GM23338 (cell line): ENCODE measurements at regions not wholly inside any gene's neighbourhood (a gene's known extent, or its start where the extent isn't known, plus 50 kb on each side); places are given as distances from the start of the nearest gene placed in this dataset.

Source experiments
- ATAC-seq: fragments of 200-7000 bp; cut with Tn5 transposase; 3 replicates; pipeline ENCODE4 v1.9.1; 2020
- DNase-seq: peaks from one replicate; pipeline ENCODE4 v3.0.0-alpha.2; 2015; ENCODE audit warnings: low spot score
- H2AFZ ChIP-seq: fragments of 200-600 bp; sonication (generic); 2 replicates; pipeline ENCODE4 v1.8.0; 2016; ENCODE audit warnings: antibody characterized with exemption, mild to moderate bottlenecking, moderate library complexity
- H3F3A ChIP-seq: fragments of 200-600 bp; sonication (generic); replicated peaks from 2 replicates; pipeline ENCODE4 v1.8.0; 2017; ENCODE audit warnings: antibody characterized with exemption, mixed run types, low read depth
- H3K27ac ChIP-seq: fragments of 200-600 bp; sonication (generic); 2 replicates; pipeline ENCODE4 v1.6.1; 2016; ENCODE audit warnings: low read depth
- H3K27me3 ChIP-seq: fragments of 200-600 bp; sonication (generic); 2 replicates; pipeline ENCODE4 v1.8.0; 2016; ENCODE audit warnings: mild to moderate bottlenecking, mixed run types, moderate library complexity; ENCODE audit not compliant: insufficient read depth
- H3K36me3 ChIP-seq: fragments of 200-600 bp; sonication (generic); 2 replicates; pipeline ENCODE4 v1.8.0; 2016; ENCODE audit warnings: mild to moderate bottlenecking; ENCODE audit not compliant: insufficient read depth
- H3K4me1 ChIP-seq: fragments of 200-600 bp; sonication (generic); 2 replicates; pipeline ENCODE4 v1.8.0; 2016; ENCODE audit warnings: mild to moderate bottlenecking, moderate library complexity; ENCODE audit not compliant: insufficient read depth
- H3K4me2 ChIP-seq: fragments of 200-600 bp; sonication (generic); 2 replicates; pipeline ENCODE4 v1.7.1; 2017; ENCODE audit warnings: mixed run types
- H3K4me3 ChIP-seq: fragments of 200-600 bp; sonication (generic); 2 replicates; pipeline ENCODE4 v1.6.1; 2016; ENCODE audit warnings: mixed run types
- H3K79me2 ChIP-seq: fragments of 200-600 bp; sonication (generic); replicated peaks from 2 replicates; pipeline ENCODE4 v1.8.0; 2017; ENCODE audit warnings: mild to moderate bottlenecking; ENCODE audit not compliant: insufficient read depth
- H3K9me2 ChIP-seq: fragments of 200-600 bp; sonication (generic); 2 replicates; pipeline ENCODE4 v1.8.0; 2017; ENCODE audit not compliant: insufficient read depth
- H4K20me1 ChIP-seq: fragments of 200-600 bp; sonication (generic); replicated peaks from 2 replicates; pipeline ENCODE4 v1.8.0; 2017; ENCODE audit warnings: mild to moderate bottlenecking; ENCODE audit not compliant: insufficient read depth
- H3K27ac Mint-ChIP-seq: 2 replicates; pipeline ENCODE4 v1.8.0; 2020; ENCODE audit warnings: inconsistent platforms, mild to moderate bottlenecking, moderate library complexity, mixed read lengths
- H3K27me3 Mint-ChIP-seq: 3 replicates; pipeline ENCODE4 v1.8.0; 2022; ENCODE audit warnings: low read depth, mild to moderate bottlenecking, moderate library complexity, mixed read lengths, inconsistent platforms; ENCODE audit not compliant: insufficient read depth, poor library complexity
- H3K36me3 Mint-ChIP-seq: 3 replicates; pipeline ENCODE4 v1.8.0; 2021; ENCODE audit warnings: low read depth, mild to moderate bottlenecking, inconsistent platforms, moderate library complexity, mixed read lengths
- H3K4me1 Mint-ChIP-seq: 3 replicates; pipeline ENCODE4 v1.8.0; 2020; ENCODE audit warnings: mild to moderate bottlenecking, inconsistent platforms, mixed read lengths
- H3K4me3 Mint-ChIP-seq: 3 replicates; pipeline ENCODE4 v1.8.0; 2021; ENCODE audit warnings: moderate library complexity, mild to moderate bottlenecking, inconsistent platforms, mixed read lengths
- H3K9me3 Mint-ChIP-seq: 3 replicates; pipeline ENCODE4 v1.8.0; 2020; ENCODE audit warnings: moderate library complexity, mild to moderate bottlenecking, inconsistent platforms, mixed read lengths
- CREB1 ChIP-seq: fragments of 250-450 bp; sonication (Bioruptor Pico); IDR thresholded peaks from 2 replicates; pipeline ENCODE4 v1.5.0; 2020; ENCODE audit warnings: low read depth, mild to moderate bottlenecking, moderate library complexity
- EZH2 ChIP-seq: fragments of 200-600 bp; sonication (generic); IDR thresholded peaks from one replicate; pipeline ENCODE4 v1.8.0; 2017; ENCODE audit warnings: antibody characterized with exemption, mild to moderate bottlenecking, low read depth; ENCODE audit not compliant: unreplicated experiment
- EZH2phosphoT487 ChIP-seq: fragments of 200-600 bp; sonication (generic); IDR thresholded peaks from one replicate; pipeline ENCODE4 v1.8.1; 2018; ENCODE audit warnings: antibody characterized with exemption; ENCODE audit not compliant: unreplicated experiment
- JUNB ChIP-seq: IDR thresholded peaks from one replicate; pipeline ENCODE4 v1.6.1; 2016; ENCODE audit warnings: antibody characterized with exemption; ENCODE audit not compliant: unreplicated experiment
- NANOG ChIP-seq: IDR thresholded peaks from 2 replicates; pipeline ENCODE4 v1.6.1; 2016; ENCODE audit warnings: antibody characterized with exemption, borderline replicate concordance
- POLR2AphosphoS5 ChIP-seq: IDR thresholded peaks from 2 replicates; pipeline ENCODE4 v1.6.1; 2016; ENCODE audit warnings: antibody characterized with exemption, low read depth
- STAT1 ChIP-seq: IDR thresholded peaks from one replicate; pipeline ENCODE4 v1.6.1; 2016; ENCODE audit warnings: antibody characterized with exemption; ENCODE audit not compliant: unreplicated experiment
- ZNF114 ChIP-seq: fragments of 250-450 bp; sonication (Bioruptor Pico); IDR thresholded peaks from 2 replicates; pipeline ENCODE4 v1.5.0; 2020; ENCODE audit warnings: mild to moderate bottlenecking, moderate library complexity
- ZNF331 ChIP-seq: fragments of 250-450 bp; sonication (Bioruptor Pico); IDR thresholded peaks from 2 replicates; pipeline ENCODE4 v1.5.0; 2020; ENCODE audit warnings: low read depth, mild to moderate bottlenecking, moderate library complexity
- TF ChIP-seq, protein P1 (sequence below): fragments of 250-450 bp; sonication (Bioruptor Pico); IDR thresholded peaks from 2 replicates; pipeline ENCODE4 v1.5.0; 2020; ENCODE audit warnings: mild to moderate bottlenecking, moderate library complexity
- TF ChIP-seq, protein P2 (sequence below): IDR thresholded peaks from 2 replicates; pipeline ENCODE4 v1.6.1; 2016; ENCODE audit warnings: antibody characterized with exemption
- TF ChIP-seq, protein P3 (sequence below): IDR thresholded peaks from one replicate; pipeline ENCODE4 v1.6.1; 2018; ENCODE audit warnings: antibody characterized with exemption; ENCODE audit not compliant: unreplicated experiment
- TF ChIP-seq, protein P4 (sequence below), 2 experiments: fragments of 200-600 bp in 1 of 2; sonication (generic) in 1 of 2; conservative IDR thresholded peaks; 2 replicates each; pipeline versions ENCODE4 v1.5.1 to v1.6.1; 2016 to 2017; ENCODE audit warnings: antibody characterized with exemption in 2 of 2, low read depth in 2 of 2, mild to moderate bottlenecking in 2 of 2, moderate library complexity in 1 of 2

DNA sequence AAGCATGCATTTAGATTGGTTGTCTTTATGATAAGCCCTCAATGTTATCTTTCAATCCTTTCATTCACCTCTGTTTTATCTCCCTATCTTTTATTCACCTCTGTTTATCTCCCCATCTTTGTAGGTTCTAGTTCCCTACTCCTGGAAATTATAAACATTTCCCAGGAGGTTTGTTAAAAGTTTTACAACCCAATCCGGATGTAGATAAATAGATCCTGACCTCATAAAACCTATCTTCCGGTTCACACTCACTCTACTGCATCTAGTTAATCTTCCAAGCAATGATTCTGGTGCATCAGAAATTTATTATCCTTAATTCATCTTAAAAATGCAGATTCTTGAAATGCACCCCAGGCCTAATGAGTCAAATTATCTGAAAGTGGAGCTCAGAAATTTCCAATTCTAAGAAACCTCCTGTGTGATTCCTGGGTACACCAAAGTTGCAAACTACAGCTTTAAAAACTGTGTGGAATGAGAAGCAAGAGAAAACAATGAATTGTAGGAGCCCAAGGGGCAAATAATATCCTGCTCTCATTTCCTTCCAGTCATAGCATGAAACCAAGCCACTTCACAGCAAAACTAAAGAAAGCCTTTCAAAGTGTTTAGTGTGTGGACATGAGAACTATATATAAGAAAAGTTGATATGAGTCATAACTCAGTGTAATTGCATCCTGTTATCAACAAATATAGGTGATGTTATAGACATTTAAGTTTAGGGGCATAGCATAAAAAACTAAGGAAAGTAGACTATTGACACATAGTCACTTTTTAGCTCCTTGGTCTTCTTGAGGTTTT lies 51.1 kb upstream of the UGT8 start:
- Histone ChIP-seq H2AFZ (no peak overlapping the region), H4K20me1 (no peaks in the 10 kb centered on the region), H3K27me3 (no peaks in the 10 kb centered on the region), H3F3A (no peaks in the 10 kb centered on the region), H3K4me2 (no peak overlapping the region), H3K9me2 (peaks cover 8% of the 10 kb centered on the region), H3K36me3 (peaks cover 19% of the 10 kb centered on the region), H3K4me3 (no peak overlapping the region), H3K79me2 (no peaks in the 10 kb centered on the region), H3K27ac (no peak overlapping the region), H3K4me1 (no peaks in the 10 kb centered on the region)
- H3K4me3 Mint-ChIP-seq: no peak overlapping the region
- H3K36me3 Mint-ChIP-seq: peaks cover 30% of the 10 kb centered on the region
- H3K4me1 Mint-ChIP-seq: no peaks in the 10 kb centered on the region
- DNase-seq (no peak), ATAC-seq (no peak)
- peaks cover 33% of the 10 kb centered on the region; the same call in 2 of the 3 replicates for H3K9me3 Mint-ChIP-seq
- H3K27ac Mint-ChIP-seq: no peak overlapping the region
- no peaks in the 10 kb centered on the region for H3K27me3 Mint-ChIP-seq
- no peak for TF ChIP-seq JUNB
- TF ChIP-seq POLR2AphosphoS5: no peak
- TF ChIP-seq EZH2: no peak
- TF ChIP-seq ZNF114 (CRISPR knock-in tag): no peak
- TF ChIP-seq, protein P1, sequence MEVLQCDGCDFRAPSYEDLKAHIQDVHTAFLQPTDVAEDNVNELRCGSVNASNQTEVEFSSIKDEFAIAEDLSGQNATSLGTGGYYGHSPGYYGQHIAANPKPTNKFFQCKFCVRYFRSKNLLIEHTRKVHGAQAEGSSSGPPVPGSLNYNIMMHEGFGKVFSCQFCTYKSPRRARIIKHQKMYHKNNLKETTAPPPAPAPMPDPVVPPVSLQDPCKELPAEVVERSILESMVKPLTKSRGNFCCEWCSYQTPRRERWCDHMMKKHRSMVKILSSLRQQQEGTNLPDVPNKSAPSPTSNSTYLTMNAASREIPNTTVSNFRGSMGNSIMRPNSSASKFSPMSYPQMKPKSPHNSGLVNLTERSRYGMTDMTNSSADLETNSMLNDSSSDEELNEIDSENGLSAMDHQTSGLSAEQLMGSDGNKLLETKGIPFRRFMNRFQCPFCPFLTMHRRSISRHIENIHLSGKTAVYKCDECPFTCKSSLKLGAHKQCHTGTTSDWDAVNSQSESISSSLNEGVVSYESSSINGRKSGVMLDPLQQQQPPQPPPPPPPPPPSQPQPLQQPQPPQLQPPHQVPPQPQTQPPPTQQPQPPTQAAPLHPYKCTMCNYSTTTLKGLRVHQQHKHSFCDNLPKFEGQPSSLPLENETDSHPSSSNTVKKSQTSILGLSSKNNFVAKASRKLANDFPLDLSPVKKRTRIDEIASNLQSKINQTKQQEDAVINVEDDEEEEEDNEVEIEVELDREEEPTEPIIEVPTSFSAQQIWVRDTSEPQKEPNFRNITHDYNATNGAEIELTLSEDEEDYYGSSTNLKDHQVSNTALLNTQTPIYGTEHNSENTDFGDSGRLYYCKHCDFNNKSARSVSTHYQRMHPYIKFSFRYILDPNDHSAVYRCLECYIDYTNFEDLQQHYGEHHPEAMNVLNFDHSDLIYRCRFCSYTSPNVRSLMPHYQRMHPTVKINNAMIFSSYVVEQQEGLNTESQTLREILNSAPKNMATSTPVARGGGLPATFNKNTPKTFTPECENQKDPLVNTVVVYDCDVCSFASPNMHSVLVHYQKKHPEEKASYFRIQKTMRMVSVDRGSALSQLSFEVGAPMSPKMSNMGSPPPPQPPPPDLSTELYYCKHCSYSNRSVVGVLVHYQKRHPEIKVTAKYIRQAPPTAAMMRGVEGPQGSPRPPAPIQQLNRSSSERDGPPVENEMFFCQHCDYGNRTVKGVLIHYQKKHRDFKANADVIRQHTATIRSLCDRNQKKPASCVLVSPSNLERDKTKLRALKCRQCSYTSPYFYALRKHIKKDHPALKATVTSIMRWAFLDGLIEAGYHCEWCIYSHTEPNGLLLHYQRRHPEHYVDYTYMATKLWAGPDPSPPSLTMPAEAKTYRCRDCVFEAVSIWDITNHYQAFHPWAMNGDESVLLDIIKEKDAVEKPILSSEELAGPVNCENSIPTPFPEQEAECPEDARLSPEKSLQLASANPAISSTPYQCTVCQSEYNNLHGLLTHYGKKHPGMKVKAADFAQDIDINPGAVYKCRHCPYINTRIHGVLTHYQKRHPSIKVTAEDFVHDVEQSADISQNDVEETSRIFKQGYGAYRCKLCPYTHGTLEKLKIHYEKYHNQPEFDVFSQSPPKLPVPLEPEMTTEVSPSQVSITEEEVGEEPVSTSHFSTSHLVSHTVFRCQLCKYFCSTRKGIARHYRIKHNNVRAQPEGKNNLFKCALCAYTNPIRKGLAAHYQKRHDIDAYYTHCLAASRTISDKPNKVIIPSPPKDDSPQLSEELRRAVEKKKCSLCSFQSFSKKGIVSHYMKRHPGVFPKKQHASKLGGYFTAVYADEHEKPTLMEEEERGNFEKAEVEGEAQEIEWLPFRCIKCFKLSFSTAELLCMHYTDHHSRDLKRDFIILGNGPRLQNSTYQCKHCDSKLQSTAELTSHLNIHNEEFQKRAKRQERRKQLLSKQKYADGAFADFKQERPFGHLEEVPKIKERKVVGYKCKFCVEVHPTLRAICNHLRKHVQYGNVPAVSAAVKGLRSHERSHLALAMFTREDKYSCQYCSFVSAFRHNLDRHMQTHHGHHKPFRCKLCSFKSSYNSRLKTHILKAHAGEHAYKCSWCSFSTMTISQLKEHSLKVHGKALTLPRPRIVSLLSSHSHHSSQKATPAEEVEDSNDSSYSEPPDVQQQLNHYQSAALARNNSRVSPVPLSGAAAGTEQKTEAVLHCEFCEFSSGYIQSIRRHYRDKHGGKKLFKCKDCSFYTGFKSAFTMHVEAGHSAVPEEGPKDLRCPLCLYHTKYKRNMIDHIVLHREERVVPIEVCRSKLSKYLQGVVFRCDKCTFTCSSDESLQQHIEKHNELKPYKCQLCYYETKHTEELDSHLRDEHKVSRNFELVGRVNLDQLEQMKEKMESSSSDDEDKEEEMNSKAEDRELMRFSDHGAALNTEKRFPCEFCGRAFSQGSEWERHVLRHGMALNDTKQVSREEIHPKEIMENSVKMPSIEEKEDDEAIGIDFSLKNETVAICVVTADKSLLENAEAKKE (CRISPR knock-in tag): no peak
- TF ChIP-seq, protein P2, sequence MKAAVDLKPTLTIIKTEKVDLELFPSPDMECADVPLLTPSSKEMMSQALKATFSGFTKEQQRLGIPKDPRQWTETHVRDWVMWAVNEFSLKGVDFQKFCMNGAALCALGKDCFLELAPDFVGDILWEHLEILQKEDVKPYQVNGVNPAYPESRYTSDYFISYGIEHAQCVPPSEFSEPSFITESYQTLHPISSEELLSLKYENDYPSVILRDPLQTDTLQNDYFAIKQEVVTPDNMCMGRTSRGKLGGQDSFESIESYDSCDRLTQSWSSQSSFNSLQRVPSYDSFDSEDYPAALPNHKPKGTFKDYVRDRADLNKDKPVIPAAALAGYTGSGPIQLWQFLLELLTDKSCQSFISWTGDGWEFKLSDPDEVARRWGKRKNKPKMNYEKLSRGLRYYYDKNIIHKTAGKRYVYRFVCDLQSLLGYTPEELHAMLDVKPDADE: no peak
- TF ChIP-seq, protein P3, sequence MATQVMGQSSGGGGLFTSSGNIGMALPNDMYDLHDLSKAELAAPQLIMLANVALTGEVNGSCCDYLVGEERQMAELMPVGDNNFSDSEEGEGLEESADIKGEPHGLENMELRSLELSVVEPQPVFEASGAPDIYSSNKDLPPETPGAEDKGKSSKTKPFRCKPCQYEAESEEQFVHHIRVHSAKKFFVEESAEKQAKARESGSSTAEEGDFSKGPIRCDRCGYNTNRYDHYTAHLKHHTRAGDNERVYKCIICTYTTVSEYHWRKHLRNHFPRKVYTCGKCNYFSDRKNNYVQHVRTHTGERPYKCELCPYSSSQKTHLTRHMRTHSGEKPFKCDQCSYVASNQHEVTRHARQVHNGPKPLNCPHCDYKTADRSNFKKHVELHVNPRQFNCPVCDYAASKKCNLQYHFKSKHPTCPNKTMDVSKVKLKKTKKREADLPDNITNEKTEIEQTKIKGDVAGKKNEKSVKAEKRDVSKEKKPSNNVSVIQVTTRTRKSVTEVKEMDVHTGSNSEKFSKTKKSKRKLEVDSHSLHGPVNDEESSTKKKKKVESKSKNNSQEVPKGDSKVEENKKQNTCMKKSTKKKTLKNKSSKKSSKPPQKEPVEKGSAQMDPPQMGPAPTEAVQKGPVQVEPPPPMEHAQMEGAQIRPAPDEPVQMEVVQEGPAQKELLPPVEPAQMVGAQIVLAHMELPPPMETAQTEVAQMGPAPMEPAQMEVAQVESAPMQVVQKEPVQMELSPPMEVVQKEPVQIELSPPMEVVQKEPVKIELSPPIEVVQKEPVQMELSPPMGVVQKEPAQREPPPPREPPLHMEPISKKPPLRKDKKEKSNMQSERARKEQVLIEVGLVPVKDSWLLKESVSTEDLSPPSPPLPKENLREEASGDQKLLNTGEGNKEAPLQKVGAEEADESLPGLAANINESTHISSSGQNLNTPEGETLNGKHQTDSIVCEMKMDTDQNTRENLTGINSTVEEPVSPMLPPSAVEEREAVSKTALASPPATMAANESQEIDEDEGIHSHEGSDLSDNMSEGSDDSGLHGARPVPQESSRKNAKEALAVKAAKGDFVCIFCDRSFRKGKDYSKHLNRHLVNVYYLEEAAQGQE: no peak
- no peak for TF ChIP-seq ZNF331 (CRISPR knock-in tag)
- TF ChIP-seq EZH2phosphoT487: no peak
- TF ChIP-seq NANOG: no peak
- TF ChIP-seq CREB1 (CRISPR knock-in tag): no peak
- no peak for TF ChIP-seq STAT1
- TF ChIP-seq, protein P4, sequence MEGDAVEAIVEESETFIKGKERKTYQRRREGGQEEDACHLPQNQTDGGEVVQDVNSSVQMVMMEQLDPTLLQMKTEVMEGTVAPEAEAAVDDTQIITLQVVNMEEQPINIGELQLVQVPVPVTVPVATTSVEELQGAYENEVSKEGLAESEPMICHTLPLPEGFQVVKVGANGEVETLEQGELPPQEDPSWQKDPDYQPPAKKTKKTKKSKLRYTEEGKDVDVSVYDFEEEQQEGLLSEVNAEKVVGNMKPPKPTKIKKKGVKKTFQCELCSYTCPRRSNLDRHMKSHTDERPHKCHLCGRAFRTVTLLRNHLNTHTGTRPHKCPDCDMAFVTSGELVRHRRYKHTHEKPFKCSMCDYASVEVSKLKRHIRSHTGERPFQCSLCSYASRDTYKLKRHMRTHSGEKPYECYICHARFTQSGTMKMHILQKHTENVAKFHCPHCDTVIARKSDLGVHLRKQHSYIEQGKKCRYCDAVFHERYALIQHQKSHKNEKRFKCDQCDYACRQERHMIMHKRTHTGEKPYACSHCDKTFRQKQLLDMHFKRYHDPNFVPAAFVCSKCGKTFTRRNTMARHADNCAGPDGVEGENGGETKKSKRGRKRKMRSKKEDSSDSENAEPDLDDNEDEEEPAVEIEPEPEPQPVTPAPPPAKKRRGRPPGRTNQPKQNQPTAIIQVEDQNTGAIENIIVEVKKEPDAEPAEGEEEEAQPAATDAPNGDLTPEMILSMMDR (conservative IDR thresholded peaks at IDR 0.05; ENCODE audit: low read depth in 2 of 2): no peak
